ENCODE measurements at regions not wholly inside any gene's neighbourhood (a gene's known extent, or its start where the extent isn't known, plus 50 kb on each side); places are given as distances from the start of the nearest gene placed in this dataset.

- TF ChIP-seq ZNF592 (IDR thresholded peaks at IDR 0.05): no peak
- TF ChIP-seq THRB (CRISPR knock-in tag; conservative IDR thresholded peaks at IDR 0.05): no peak
- no peak for TF ChIP-seq ZNF77 (CRISPR knock-in tag; IDR thresholded peaks at IDR 0.05)
- TF ChIP-seq NFYB (IDR thresholded peaks at IDR 0.05; ENCODE audit: extremely low read depth, insufficient read length): no peak
- no peak for TF ChIP-seq BRD9 (IDR thresholded peaks at IDR 0.05; ENCODE audit: low read depth, partially characterized antibody)
- no peak for TF ChIP-seq NCOA1 (IDR thresholded peaks at IDR 0.05; ENCODE audit: low read depth)
- TF ChIP-seq ZBTB17 (CRISPR knock-in tag; IDR thresholded peaks at IDR 0.05): no peak
- no peak for TF ChIP-seq BACH1 (tag; IDR thresholded peaks at IDR 0.05)
- TF ChIP-seq HOMEZ (CRISPR knock-in tag; IDR thresholded peaks at IDR 0.05): no peak
Measured at GRCh38 chr5:56360816-56361215, 127.7 kb upstream of the ANKRD55 start (continued).

Data from K562 (cell line).